Left lung (tissue), 4 donors: ENCODE measurements at regions not wholly inside any gene's neighbourhood (a gene's known extent, or its start where the extent isn't known, plus 50 kb on each side); places are given as distances from the start of the nearest gene placed in this dataset.

Experiments used
- ATAC-seq: fragments of 200-7000 bp; cut with Tn5 transposase; one replicate; pipeline ENCODE4 v1.9.1; 2020; ENCODE audit warnings: moderate library complexity
- DNase-seq, 4 donors: peaks; one replicate each; pipeline ENCODE4 v3.0.0-alpha.2; 2013 to 2020
- H3K27ac ChIP-seq, 2 donors: fragments of 200-600 bp; sonication (generic) in 1 of 2; one replicate each; pipeline versions ENCODE4 v1.5.0 to v1.8.0; 2020 to 2021
- H3K27me3 ChIP-seq, 2 donors: fragments of 200-600 bp; sonication (generic) in 1 of 2; one replicate each; pipeline versions ENCODE4 v1.5.0 to v1.8.0; 2020 to 2021
- H3K36me3 ChIP-seq, 2 donors: fragments of 200-600 bp; sonication (generic) in 1 of 2; one replicate each; pipeline versions ENCODE4 v1.5.0 to v1.8.0; 2020 to 2021
- H3K4me1 ChIP-seq, 2 donors: fragments of 200-600 bp; one replicate each; pipeline ENCODE4 v1.8.0; 2021
- H3K4me3 ChIP-seq, 2 donors: fragments of 200-600 bp; sonication (generic) in 1 of 2; one replicate each; pipeline versions ENCODE4 v1.5.0 to v1.8.0; 2020 to 2021; ENCODE audit warnings: mild to moderate bottlenecking in 1 of 2
- H3K9me3 ChIP-seq, 2 donors: fragments of 200-600 bp; sonication (generic) in 1 of 2; one replicate each; pipeline versions ENCODE4 v1.5.0 to v1.8.0; 2020 to 2021
- intact Hi-C, 2 donors: fragments of 100-400 bp; cut with DNase I; formaldehyde crosslinking; loops; one replicate each; pipeline versions ENCODE4 v1.11.2 to v1.14.2; 2022
- TF ChIP-seq, protein P1 (sequence below), 2 donors: fragments of 200-600 bp; sonication (generic) in 1 of 2; IDR thresholded peaks; one replicate each; pipeline versions ENCODE4 v1.5.0 to v1.8.0; 2021; ENCODE audit warnings: antibody characterized with exemption in 2 of 2
- donor health status: DM: no; HTN: yes; CAD: no.
- donor health status: DM: no; HTN: no; CAD: no.

DNA sequence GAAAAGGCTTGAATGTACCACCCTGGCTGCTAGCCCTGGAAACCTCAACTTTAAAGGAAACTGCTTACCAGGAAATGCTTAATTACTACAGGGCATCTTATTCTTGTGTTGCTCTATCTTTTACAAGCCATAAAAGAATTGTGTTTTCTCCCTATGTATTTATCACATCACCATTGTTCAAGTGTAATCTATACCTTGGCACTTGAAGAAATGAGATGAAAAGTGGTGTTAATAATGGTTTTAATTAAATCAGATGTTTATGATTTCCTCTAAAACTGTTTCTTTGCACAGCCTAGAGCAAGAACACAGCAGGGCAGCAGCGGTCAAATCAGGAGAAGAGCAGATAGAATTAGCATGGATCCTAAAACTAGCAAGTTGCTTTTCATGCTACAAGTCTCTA lies 131.8 kb upstream of the RGMB start:
- intact Hi-C loops, result no loop called here
- TF ChIP-seq, protein P1, sequence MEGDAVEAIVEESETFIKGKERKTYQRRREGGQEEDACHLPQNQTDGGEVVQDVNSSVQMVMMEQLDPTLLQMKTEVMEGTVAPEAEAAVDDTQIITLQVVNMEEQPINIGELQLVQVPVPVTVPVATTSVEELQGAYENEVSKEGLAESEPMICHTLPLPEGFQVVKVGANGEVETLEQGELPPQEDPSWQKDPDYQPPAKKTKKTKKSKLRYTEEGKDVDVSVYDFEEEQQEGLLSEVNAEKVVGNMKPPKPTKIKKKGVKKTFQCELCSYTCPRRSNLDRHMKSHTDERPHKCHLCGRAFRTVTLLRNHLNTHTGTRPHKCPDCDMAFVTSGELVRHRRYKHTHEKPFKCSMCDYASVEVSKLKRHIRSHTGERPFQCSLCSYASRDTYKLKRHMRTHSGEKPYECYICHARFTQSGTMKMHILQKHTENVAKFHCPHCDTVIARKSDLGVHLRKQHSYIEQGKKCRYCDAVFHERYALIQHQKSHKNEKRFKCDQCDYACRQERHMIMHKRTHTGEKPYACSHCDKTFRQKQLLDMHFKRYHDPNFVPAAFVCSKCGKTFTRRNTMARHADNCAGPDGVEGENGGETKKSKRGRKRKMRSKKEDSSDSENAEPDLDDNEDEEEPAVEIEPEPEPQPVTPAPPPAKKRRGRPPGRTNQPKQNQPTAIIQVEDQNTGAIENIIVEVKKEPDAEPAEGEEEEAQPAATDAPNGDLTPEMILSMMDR (IDR thresholded peaks at IDR 0.05), result no peak
- H3K36me3 ChIP-seq, result no peaks in the 10 kb centered on the region
- H3K4me3 ChIP-seq, result no peak overlapping the region
- DNase-seq (no peak), ATAC-seq (no peak)
- no peaks in the 10 kb centered on the region for H3K9me3 ChIP-seq
- H3K27me3 ChIP-seq, result no peaks in the 10 kb centered on the region
- H3K4me1 ChIP-seq, result no peaks in the 10 kb centered on the region
- H3K27ac ChIP-seq, result no peak overlapping the region

DNA sequence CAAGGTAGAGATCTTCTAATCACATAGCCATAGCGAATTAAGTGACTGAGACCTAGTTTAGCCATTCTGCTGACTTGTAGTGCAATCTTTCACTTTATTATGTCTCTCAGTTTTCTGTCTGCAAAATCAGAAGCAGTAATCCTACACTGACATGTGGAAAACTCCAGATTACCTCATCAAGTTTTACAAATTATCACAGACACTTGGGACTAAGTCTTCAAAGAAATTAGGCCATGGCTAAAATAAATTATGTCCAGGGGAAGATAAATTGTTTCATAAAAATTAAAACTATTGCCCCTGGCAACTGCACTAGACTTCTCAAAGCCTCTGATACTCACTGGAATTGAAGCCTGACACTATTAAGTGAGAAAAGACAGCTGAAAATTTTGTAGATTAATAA lies 129.9 kb upstream of the RGMB start:
- Histone ChIP-seq H3K9me3 (no peaks in the 10 kb centered on the region), H3K4me1 (no peaks in the 10 kb centered on the region), H3K36me3 (no peaks in the 10 kb centered on the region), H3K27ac (no peak overlapping the region), H3K4me3 (no peak overlapping the region), H3K27me3 (no peaks in the 10 kb centered on the region)
- TF ChIP-seq, protein P1 (IDR thresholded peaks at IDR 0.05), result no peak
- ATAC-seq (no peak), DNase-seq (no peak)
- intact Hi-C loops, result no loop called here

DNA sequence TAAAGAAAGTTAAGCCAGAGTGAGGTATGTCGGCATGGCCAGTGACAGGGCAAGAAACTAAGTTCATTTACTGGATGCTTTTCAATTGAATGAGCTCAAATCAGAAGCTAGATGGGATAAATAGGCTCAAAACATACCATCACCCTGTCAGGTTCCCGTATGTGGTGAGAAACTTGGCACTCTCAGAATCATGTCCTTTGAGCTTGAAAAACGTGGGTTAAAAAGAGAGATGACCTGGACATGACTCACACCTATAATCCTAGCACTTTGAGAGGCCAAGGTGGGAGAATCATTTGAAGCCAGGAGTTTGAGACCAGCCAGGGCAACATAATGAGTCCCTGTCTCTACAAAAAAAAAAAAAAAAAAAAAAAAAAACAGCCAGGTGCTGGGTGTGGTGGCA lies 121.7 kb upstream of the RGMB start:
- DNase-seq, result no peak
- no peaks in the 10 kb centered on the region for H3K36me3 ChIP-seq
- no peaks in the 10 kb centered on the region for H3K27me3 ChIP-seq
- H3K4me1 ChIP-seq, result no peaks in the 10 kb centered on the region
- H3K4me3 ChIP-seq, result no peak overlapping the region
- TF ChIP-seq, protein P1 (IDR thresholded peaks at IDR 0.05), result no peak
- ATAC-seq, result no peak
- H3K9me3 ChIP-seq, result no peaks in the 10 kb centered on the region
- intact Hi-C loops, result no loop called here
- H3K27ac ChIP-seq, result no peak overlapping the region

DNA sequence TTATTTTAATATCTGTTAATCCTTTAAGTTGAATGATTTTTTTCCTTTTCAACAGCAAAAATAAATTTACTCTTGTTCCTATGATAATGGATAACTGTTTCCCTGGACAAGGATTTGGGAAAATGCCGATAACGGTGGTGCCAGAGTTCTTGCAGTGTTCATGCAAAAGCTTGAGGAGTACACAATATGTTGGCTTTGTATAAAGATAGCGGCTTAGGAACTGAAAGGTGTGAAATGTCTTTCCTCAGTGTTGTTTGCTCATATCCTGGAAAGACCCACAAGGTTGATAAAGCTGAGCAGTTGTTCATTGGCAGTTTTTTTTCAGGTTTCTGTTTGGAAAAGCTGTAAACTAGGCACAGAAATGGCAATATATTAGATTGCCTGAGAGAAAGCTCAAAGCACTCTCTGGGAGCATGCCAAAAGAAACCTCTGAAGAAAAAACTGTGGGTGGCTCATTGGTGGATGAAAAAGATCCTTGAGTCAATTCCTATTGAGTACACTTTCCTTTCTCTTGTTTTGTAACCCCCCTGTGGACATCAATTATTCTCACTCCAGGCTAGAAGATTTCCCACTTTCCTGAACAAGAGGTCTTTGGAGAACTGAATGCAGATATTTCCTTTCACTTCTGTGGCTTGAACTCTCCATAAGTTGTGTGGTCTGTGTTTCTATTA lies 117.2 kb upstream of the RGMB start:
- peaks cover 0 to 2% of the 10 kb centered on the region in 2 donors for H3K9me3 ChIP-seq

DNA sequence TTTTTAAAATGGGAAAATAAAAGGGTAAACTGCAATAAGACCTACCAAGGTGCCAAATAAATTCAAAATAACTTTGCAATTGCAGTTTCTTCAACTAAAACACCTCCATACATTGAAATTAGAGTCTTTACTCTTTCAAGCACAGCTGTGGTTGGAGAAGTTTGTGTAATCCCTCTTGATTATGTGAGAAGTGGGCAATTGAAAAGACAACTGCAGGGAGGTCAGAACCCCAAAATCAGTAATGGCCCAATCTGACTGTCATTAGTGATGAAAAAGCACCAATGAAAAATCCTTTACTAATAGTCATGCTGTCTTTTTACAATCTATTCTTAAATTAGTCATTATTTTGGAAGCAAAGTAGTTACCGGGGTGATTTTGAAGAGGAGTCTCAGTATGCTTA lies 116.7 kb upstream of the RGMB start:
- peaks cover 0 to 8% of the 10 kb centered on the region in 2 donors for H3K9me3 ChIP-seq
- intact Hi-C loops, result no loop called here
- H3K36me3 ChIP-seq, result no peaks in the 10 kb centered on the region
- DNase-seq, result no peak
- H3K27me3 ChIP-seq, result no peaks in the 10 kb centered on the region
- H3K4me3 ChIP-seq, result no peak overlapping the region
- no peak overlapping the region for H3K27ac ChIP-seq
- TF ChIP-seq, protein P1 (IDR thresholded peaks at IDR 0.05), result no peak
- ATAC-seq, result no peak
- H3K4me1 ChIP-seq, result no peaks in the 10 kb centered on the region

More for the DNA sequence above, 117.2 kb upstream of the RGMB start:
- H3K27ac ChIP-seq, result no peak overlapping the region
- ATAC-seq (no peak), DNase-seq (no peak)
- H3K27me3 ChIP-seq, result no peaks in the 10 kb centered on the region
- intact Hi-C loops, result no loop called here
- H3K4me3 ChIP-seq, result no peak overlapping the region
- H3K36me3 ChIP-seq, result no peaks in the 10 kb centered on the region
- H3K4me1 ChIP-seq, result no peaks in the 10 kb centered on the region
- TF ChIP-seq, protein P1 (IDR thresholded peaks at IDR 0.05), result no peak
